Epidermal melanocyte (primary cell): ENCODE measurements at regions not wholly inside any gene's neighbourhood (a gene's known extent, or its start where the extent isn't known, plus 50 kb on each side); places are given as distances from the start of the nearest gene placed in this dataset.

ENCODE experiments used
- DNase-seq: peaks from one replicate; pipeline ENCODE4 v3.0.0; 2011; ENCODE audit warnings: low spot score; ENCODE audit not compliant: insufficient read length

DNA sequence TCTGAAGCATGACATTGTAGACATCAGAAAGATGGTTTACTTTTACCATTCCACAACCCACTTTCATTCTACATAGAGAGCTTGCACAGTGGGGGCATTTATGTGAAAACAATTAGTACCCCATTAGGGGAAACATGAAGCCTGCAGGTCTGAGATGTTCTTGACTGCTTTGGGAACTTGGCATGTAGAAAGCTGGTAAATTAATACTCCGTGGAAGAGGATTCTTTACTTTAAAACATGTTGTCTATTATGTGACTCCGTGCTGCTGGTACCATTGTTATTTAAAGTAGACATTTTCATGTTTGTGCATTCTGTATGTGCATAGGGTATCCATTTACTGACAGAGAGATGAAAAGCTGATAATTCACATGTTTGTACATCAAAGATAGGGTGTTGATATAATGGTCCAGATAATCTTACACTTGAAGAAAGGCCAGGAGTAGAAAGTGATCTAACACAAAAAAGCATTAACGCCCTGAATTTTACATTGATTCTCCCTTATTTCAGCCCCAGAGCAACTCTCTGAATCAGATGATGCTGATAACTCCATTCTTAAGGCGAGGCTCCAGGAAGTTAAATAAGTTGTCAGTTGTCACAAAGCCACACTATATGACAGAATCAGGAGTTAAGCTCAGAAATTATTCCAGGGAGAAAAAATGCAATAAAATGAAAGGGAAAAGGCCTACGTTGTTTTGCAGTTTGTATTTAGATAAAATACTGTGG is 50.1 kb upstream of the CD180 start:
- no peak for DNase-seq
